ENCODE measurements at regions not wholly inside any gene's neighbourhood (a gene's known extent, or its start where the extent isn't known, plus 50 kb on each side); places are given as distances from the start of the nearest gene placed in this dataset.

- TF ChIP-seq, protein P1, sequence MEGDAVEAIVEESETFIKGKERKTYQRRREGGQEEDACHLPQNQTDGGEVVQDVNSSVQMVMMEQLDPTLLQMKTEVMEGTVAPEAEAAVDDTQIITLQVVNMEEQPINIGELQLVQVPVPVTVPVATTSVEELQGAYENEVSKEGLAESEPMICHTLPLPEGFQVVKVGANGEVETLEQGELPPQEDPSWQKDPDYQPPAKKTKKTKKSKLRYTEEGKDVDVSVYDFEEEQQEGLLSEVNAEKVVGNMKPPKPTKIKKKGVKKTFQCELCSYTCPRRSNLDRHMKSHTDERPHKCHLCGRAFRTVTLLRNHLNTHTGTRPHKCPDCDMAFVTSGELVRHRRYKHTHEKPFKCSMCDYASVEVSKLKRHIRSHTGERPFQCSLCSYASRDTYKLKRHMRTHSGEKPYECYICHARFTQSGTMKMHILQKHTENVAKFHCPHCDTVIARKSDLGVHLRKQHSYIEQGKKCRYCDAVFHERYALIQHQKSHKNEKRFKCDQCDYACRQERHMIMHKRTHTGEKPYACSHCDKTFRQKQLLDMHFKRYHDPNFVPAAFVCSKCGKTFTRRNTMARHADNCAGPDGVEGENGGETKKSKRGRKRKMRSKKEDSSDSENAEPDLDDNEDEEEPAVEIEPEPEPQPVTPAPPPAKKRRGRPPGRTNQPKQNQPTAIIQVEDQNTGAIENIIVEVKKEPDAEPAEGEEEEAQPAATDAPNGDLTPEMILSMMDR (IDR thresholded peaks at IDR 0.05; ENCODE audit: low read length), result no peak
- TF ChIP-seq EZH2 (IDR thresholded peaks at IDR 0.05; ENCODE audit: borderline replicate concordance, low read length), result no peak
These were observed 58.1 kb upstream of the NUDT4 start for GRCh38 chr12:93319523-93320050.
